GM18498 (cell line): ENCODE measurements at regions not wholly inside any gene's neighbourhood (a gene's known extent, or its start where the extent isn't known, plus 50 kb on each side); places are given as distances from the start of the nearest gene placed in this dataset.
"Not testable (repeated sequence)": the region's sequence is repeated elsewhere in the genome, so short reads cannot be mapped to it uniquely, and the experiment has no call there.

Experiments
- ATAC-seq: cut with Tn5 transposase; IDR thresholded peaks from one replicate; pipeline ENCODE4 v1.9.1; 2021; ENCODE audit warnings: mild to moderate bottlenecking, moderate library complexity; ENCODE audit not compliant: unreplicated experiment

DNA sequence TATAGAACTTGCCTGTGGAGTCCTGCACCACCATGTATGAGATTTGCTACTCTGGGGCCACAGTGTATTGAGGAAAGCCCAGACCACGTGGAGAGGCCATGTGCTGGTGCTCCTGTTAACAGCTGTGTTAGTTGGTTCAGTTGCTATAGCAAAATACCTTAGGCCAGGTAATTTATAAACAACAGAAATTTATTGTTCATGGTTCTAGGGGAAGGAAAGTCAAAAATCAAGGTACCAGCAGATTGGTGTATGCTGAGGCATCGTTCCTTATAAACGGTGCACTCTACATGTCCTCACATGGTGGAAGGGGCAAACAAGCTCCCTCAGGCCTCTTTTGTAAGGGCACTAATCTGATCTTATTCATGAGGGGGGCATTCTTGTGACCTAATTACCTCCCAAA is 135.9 kb upstream of the FOXN2 start:
- no peak for ATAC-seq

DNA sequence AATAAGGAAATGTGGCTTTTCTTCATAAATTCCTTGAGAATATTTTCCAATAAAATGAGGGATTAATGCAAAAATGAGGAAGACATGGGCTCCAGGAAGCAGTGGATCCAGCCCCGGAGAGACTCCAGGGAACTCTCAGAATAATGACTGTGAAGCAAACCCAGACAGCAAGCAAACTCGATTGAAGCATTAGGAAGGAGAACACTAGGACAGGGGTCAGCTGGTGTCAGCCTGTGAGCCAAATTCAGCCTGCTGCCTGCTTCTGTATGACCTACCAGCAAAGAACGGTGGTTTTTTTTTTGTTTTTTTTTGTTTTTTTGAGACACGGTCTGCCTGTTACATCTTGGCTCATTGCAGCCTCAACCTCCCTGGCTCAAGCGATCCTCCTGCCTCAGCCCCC is 133.9 kb upstream of the FOXN2 start:
- ATAC-seq = no peak

DNA sequence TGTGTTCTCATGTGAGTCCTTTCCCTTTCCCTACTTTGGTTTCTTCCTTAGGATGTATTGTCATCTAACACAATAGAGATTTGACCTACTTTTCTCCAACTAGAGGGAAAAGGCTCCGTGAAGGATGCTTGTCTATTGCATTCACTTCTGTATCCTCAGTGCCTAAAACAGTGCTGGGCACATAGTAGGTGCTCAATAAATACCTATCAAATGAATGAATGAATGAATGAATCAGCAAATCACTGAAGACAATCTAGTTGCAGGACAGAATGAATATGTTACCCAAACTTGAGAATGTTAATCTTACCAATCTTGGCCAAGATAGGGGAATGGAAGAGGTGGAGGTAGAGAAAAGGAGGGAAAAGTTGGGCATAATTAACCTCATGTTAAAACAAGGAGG is 131.2 kb upstream of the FOXN2 start:
- no peak for ATAC-seq

DNA sequence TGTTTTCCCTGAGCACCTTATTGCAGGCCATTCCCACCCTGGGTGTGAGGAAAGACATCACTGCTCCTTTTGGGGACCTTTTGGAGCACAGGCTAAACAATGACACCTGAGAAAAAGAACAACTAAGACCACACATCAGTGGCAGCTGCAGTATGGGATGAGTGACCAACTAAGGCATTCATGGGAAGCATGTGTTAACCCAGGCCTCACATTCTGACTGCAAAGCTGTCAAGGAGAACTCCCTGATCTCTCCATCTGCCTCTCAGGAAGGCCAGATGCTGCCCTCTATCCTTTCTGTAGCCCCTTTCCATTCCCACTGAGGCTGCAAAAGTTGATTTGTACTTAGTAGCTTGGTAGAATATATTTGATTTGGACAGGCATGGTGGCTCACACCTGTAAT is 130.5 kb upstream of the FOXN2 start:
- no peak for ATAC-seq

DNA sequence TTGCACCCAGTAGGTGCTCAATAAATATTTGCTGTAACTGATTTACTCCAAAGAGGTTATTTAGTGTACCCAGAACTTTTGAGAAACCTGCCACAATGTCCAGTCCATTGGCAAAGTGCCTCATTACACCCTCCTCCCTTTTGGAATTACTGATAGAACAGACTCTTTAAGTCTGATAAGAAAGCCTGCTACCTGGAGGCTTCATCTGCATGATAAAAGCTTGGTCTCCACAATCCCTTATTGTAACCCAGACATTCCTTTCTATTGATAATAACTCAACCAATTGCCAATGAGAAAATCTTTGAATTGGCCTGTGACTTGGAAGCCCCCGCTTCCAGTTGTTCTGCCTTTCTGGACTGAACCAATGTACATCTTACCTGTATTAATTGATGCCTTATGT is 127.0 kb upstream of the FOXN2 start:
- ATAC-seq = no peak

DNA sequence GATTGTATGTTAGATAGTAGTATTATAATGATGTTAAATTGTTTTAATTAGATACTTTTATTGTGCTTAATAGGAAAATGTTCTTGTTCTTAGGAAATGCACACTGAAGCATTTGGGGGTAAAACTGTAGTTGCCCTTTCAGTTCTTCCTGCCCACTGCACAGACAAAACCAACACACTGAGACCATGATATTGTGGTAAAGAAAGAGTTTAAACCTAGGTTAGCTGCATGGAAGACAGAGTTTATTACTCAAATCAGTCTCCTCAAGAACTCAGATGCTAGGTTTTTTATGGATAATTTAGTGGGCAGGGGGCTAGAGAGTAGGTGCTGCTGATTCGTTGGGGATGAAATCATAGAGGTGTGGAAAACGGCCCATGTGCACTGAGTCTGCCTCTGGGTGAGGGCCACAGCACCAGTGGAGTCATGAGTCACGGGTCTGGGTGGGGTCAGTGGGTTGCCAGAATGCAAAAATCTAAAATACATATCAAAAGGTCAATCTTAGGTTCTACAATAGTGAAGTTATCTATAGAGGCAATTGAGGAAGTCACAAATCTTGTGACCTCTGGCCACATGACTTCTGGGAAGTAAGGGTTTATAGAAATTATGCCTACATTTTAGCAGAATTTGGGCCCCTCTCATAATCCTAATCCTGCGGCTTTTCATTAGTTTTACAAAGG is 124.8 kb upstream of the FOXN2 start:
- ATAC-seq = no peak

DNA sequence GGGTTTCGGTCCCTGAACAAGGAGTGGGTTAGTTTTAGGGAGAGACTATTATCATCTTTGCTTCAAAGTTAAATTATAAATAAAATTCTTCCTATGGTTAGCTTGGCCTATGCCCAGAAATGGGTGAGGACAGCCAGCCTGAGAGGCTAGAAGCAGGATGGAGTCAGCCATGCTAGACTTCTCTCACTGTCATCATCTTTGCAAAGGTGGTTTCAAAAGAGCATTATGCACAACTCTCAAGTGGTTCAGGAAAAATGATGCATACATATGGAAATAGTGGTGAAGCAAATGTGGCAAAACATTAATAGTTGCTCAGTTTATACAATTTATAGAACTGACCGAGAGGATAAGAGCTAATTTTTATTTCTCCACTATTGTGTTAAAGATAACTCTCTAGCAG is 124.3 kb upstream of the FOXN2 start:
- ATAC-seq = no peak

DNA sequence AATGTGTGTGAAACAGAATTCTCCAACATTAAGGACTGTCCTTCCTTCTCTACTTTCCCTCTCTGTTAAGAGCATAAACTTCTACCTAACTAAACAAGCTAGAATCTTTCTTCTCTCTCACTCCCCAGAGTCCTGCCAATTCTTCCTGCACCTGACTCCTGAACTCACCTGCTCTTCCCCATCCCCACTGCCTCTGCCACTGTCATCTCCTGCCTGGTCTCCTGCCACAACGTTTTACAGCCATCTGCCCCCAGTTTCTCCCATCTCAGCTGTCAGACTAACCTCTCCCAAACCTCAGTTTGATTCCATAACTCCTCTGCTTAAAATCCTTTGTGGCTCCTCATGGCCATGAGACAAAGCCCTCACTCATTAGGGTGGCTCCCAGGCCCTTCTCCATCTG is 119.8 kb upstream of the FOXN2 start:
- ATAC-seq = no peak

DNA sequence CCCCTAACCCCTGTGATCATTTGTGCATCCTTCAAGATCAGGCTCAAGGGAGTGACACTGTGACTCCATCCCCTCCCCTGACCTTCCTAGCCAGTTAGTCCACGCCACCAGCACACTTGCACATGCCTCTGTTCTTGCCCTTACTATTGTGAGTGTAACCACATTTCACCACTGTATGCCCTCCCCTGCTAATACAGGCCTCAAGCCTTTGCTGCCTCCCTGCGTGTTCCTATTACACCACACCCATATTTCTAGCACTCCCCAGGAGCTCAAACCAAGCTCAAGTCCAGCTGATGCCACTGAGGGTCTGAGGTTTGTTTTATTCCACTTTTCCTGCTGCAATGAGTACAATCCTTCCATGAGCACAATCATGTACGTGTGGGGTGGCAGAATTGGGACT is 119.3 kb upstream of the FOXN2 start:
- no peak for ATAC-seq

DNA sequence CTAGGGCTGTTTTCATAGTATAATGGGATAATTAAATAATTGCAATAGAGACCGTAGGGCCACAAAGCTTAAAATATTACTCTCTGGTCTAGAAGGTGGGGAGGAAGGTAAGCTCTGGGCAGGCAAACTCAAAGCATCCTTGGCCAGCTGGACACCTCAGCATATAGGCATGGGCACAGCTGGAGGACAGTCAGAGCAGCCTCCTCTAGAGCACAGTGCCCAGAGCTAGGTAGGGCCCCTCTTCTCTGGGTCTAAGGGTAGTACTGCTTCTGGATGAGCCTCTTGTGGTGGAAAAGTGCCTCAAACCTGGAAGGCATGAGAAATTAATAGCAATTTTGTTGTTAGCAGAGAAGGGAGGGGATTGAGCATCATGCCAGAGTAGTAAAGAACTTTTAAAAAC is 116.9 kb upstream of the FOXN2 start:
- no peak for ATAC-seq

DNA sequence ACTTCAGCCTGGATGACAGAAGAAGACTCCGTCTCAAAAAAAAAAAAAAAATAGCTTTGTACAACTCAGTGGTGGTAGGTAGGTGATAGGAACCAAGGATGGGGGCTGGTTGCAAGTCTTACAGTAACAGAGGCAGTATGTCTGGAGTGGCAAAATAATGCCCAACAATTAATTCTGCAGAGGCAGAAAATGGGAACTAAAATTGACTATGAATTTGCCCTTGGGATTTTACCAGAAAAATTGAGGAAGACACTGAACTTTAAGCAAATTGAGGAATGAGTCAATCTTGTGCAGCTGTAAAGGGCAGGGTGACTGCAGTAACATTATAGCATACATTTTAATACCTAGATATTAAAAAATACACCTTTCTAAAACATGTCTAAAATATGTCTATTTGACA is 116.1 kb upstream of the FOXN2 start:
- ATAC-seq = no peak

DNA sequence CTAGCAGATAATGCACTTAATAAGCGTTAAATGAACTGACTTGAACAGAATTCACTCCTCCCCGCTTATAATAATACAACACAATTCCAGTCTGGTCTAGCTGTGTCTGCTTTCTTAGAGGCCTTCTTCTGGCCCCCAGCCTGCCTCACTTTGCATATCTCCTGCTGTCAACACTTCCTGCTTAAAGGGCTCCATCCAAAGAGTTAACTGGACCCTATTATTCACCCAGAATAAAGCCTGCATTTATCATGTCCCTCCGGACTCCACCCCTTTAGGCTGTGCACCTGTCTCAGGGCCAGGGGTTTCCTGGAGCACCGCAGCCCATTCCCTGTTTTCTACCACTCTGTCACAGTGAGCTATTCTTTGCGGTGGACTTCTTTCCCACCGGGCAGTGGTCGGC is 115.4 kb upstream of the FOXN2 start:
- ATAC-seq = no peak

DNA sequence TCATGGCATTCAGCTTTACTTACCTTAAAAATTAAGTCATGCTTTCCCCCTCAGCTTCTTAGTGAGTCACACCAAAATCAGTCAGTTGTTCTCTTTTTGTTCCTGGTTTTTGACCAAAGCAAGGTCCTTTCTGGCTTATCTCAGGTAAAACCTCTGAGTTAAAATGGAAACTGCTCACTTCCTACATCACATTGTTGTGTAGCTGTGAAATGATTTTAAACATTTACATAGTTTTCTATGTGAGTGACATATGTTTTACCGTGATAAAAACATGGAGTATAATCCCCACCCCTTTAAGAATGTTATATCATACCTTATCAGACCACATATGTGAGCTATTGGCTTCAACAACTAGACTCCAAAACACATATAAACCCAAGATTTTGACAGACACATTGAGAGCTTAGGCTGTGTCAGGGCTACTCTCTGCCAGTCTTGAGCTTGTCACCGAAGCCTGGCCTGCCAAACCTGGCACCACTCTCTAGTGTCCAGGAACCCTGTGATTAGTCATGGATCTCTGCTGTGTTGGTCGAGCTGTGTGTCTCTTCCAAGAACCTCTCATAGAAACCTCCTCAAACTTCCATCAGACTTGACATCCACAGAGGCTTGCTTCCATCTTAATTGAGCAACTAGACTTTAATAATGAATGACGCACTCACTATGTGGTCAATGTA is 113.7 kb upstream of the FOXN2 start:
- ATAC-seq = no peak

DNA sequence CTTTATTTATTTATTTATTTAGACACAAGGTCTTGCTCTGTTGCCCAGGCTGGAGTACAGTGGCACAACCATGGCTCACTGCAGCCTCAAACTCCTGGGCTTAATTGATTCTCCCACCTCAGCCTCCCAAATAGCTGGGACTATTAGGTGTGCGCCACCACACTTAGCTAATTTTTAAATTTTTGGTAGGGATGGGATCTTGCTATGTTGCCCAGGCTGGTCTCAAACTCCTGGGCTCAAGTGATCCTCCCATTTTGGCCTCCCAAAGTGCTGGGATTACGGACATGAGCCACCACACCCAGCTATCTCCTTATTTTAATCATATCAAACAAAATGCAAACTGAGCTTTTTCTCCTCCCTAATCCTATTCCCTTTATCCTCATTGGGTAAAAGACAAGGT is 113.0 kb upstream of the FOXN2 start:
- ATAC-seq = not testable (repeated sequence)

DNA sequence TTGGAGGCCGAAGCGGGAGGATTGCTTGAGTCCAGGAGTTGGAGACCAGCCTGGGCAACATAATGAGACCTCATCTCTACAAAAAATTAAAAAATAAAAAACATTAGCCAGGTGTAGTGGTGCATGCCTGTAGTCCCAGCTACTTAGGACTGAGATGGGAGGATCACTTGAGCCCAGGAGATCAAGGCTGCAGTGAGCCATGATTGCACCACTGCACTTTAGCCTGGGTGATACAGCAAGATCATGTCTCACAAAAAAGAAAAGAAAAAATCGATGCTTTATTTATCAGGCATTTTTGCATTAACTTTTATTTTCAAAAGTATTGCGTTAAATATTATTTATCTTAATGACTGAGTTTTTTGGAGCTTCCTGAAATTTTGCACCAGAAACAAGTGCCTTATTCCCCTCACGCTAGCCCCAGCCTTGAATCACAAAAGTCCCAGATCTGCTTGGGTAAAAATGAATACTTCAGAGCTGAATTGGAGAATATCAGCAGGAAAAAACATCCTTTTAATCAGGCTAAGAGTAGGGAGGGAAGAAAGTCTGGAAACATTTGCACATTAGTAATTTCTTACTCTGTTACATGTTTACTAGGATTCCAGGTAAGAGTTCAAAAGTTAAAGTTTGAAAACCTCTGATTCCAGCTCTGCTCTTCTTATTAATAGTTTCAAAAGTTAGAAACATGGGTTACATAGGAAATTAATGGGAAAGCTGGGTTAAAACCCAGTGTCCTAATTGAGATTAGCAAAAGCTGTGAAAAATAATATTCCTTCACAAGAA is 111.4 kb upstream of the FOXN2 start:
- no peak for ATAC-seq

DNA sequence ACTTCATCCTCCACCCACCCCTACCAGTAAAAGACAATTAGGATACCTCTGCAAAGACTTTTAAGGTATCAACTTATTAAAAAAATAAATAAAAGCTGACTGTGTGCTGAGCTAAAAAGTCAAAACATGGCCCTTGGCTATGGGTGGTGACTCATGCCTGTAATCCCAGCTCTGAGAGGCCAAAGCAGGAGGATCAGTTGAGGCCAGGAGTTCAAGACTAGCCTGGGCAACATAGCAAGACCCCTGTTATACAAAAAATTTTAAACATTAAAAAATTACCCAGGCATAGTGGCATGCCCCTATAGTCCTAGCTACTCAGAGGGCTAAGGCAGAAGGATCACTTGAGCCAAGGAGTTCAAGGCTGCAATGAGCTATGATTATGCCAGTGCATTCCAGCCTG is 110.8 kb upstream of the FOXN2 start:
- ATAC-seq = no peak

DNA sequence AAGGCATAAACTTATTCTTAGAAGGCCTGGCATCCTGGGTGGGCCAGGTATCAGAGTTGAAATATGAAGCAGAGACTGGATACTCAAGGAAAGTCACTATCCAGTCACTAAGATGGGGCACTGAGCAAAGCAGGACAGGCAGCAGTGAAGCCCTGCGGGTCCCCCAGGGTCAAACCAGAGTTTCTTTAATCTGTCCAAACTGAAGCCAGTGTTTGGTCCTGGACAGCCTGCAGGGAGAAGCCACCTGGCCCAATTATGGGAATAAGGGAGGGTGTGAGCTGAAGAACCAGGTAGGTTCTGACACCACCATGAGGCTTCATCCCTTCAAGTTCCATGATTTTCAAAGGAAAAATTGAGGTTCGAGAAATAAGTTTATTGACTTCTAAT is 109.7 kb upstream of the FOXN2 start:
- ATAC-seq = no peak

DNA sequence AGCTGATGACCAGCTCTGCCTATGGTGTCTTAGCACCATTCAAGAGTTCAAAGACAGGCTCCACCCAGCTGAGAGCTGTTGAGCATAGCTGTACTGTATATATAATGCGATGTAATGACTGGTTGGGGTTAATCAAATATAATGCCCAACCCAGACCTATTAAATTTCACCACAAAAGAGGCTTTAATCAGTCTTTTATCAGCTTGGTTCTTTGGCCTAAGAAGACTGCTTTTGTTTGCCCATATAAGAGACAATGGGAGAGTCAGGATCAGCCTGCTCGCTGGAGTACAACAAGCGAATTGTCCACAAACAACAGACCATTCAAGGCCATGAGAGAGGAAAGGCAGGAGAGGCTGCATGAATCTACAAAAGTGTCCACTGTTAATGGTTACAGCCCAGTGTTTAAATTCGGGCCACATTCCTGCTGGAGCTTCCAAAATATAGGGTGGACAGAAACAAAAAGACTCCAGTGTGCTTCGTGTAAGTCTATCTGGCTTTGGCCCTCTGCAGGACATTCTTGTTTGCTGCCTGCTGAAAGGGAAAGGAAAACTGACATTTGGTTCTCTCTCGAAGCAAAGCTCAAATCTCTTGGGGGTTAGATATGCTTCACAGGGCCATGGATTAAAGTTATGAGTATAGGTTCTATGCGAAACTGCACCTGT is 109.2 kb upstream of the FOXN2 start:
- ATAC-seq = peak; percentile 69

DNA sequence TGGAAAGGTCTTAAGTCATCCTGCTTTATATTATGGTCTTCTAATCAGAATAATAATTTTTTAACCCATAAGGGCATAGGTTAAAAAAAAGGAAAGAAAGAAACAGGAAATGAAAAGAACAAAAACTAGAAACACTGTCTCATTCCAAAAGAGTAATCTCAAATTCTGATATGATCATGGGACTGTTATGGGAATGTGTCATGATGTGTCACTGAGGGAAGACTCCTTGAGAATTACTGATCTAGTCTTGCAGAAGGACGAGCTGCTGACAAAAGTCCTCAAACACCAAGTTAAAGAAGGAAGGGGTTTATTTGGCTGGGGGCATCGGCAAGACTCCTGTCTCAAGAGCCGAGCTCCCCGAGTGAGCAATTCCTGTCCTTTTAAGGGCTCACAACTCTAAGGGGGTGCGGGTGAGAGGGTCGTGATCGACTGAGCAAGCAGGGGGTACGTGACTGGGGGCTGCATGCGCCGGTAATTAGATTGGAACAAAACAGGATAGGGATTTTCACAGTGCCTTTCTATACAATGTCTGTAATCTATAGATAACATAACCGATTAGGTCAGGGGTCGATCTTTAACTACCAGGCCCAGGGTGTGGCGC is 108.3 kb upstream of the FOXN2 start:
- not testable (repeated sequence) for ATAC-seq

DNA sequence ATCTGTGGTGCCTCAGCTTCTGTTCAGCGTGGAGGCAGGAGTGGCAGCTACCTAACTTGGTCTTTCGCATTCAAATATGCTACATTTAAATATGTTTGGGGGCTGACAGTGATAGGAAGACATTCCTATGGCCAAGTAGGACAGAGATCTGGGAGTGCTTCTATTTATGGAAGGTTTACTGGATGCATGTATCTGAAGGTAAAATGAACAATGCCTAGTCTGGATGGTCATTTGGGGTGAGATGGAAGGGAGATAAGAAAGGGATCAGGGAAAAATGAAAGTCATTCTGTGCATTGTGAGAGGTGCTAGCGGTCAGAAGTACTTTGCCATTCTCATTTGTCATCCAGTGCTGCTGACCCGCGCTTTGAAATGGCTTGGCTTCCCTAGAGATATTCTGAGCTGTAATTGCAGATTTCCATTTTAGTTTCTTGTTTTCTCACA is 107.3 kb upstream of the FOXN2 start:
- ATAC-seq = no peak

DNA sequence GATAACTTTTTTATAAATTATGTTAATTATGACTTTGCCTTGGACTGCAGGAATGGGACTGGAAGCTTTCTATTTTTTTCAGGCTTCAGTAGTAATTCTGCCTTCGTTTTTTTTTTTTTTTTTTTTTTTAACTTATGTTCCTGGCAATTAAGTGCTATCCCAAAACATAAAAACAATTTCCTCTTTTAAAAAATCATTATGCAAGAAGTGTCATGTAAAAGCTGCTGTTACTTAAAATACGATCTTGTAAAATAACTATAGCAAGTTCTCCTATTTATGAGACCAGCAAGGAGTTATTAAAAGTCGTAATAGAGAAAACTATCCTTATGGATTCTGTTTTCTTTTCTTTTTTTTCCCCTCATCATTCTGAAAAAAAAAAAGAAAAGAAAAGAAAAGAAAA is 106.6 kb upstream of the FOXN2 start:
- no peak for ATAC-seq
